Gastroesophageal sphincter (tissue), 3 donors: ENCODE measurements at regions not wholly inside any gene's neighbourhood (a gene's known extent, or its start where the extent isn't known, plus 50 kb on each side); places are given as distances from the start of the nearest gene placed in this dataset.

Experiments
- CTCF ChIP-seq, 4 experiments: fragments of 200-600 bp in 2 of 4; fragments of 450-650 bp in 2 of 4; sonication (generic) in 1 of 4; IDR thresholded peaks; one replicate each; pipeline ENCODE4 v1.5.1; 2017 to 2019; ENCODE audit warnings: antibody characterized with exemption in 4 of 4, mild to moderate bottlenecking in 2 of 4, moderate library complexity in 2 of 4
- POLR2AphosphoS5 ChIP-seq: sonication (generic); formaldehyde crosslinking; IDR thresholded peaks from one replicate; pipeline ENCODE4 v1.6.1; 2017; ENCODE audit warnings: antibody characterized with exemption

GRCh38 chrX:36480441-36480990 lies 527.6 kb upstream of the FAM47C start:
- TF ChIP-seq POLR2AphosphoS5 (no peak), CTCF (IDR thresholded peaks at IDR 0.05) (no peak)
